Uterus (tissue), 2 donors: ENCODE measurements at regions not wholly inside any gene's neighbourhood (a gene's known extent, or its start where the extent isn't known, plus 50 kb on each side); places are given as distances from the start of the nearest gene placed in this dataset.

ENCODE experiments used
- POLR2A ChIP-seq, 2 donors: fragments of 450-650 bp; IDR thresholded peaks; one replicate each; pipeline ENCODE4 v1.6.1; 2016; ENCODE audit warnings: antibody characterized with exemption in 2 of 2, mild to moderate bottlenecking in 1 of 2, moderate library complexity in 1 of 2
- TF ChIP-seq, protein P1 (sequence below), 4 experiments: fragments of 200-600 bp in 2 of 4; fragments of 450-650 bp in 2 of 4; sonication (generic) in 2 of 4; IDR thresholded peaks; one replicate each; pipeline ENCODE4 v1.5.1; 2016 to 2019; ENCODE audit warnings: antibody characterized with exemption in 4 of 4, mild to moderate bottlenecking in 2 of 4, moderate library complexity in 1 of 4

DNA sequence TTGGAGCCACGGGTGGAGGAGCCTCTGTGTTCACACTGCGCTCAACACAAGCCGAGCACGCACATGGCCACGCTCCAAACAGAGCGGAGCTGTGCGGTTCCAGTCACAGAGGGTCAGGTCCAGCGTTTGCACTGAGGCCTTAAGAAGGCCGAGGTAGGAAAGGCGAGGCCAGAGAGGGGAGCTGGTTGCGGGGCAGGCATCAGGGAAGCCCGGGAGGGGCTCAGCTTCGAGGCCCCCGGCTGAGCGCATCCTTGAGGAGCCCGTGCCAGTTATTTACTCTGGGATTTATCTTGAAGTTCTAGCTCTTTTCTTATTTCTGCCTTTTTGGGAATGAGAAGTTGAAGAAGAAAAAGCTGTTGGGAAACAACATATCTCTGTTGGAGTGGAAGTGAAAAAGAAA, 140.8 kb downstream of the IRX1 start:
- TF ChIP-seq, protein P1, sequence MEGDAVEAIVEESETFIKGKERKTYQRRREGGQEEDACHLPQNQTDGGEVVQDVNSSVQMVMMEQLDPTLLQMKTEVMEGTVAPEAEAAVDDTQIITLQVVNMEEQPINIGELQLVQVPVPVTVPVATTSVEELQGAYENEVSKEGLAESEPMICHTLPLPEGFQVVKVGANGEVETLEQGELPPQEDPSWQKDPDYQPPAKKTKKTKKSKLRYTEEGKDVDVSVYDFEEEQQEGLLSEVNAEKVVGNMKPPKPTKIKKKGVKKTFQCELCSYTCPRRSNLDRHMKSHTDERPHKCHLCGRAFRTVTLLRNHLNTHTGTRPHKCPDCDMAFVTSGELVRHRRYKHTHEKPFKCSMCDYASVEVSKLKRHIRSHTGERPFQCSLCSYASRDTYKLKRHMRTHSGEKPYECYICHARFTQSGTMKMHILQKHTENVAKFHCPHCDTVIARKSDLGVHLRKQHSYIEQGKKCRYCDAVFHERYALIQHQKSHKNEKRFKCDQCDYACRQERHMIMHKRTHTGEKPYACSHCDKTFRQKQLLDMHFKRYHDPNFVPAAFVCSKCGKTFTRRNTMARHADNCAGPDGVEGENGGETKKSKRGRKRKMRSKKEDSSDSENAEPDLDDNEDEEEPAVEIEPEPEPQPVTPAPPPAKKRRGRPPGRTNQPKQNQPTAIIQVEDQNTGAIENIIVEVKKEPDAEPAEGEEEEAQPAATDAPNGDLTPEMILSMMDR (IDR thresholded peaks at IDR 0.05), result no peak
- TF ChIP-seq POLR2A (IDR thresholded peaks at IDR 0.05), result no peak
